Type B pancreatic cell (in vitro differentiated cells): ENCODE measurements at regions not wholly inside any gene's neighbourhood (a gene's known extent, or its start where the extent isn't known, plus 50 kb on each side); places are given as distances from the start of the nearest gene placed in this dataset.

Experiments used
- DNase-seq: peaks from one replicate; pipeline ENCODE4 v3.0.0; 2021; ENCODE audit warnings: mixed read lengths; ENCODE audit not compliant: unreplicated experiment; ENCODE audit errors: extremely low spot score
- H3K27ac Mint-ChIP-seq: 2 replicates; pipeline ENCODE4 v1.8.0; 2021; ENCODE audit warnings: mild to moderate bottlenecking, mixed read lengths
- H3K27me3 Mint-ChIP-seq: 2 replicates; pipeline ENCODE4 v1.8.0; 2021; ENCODE audit warnings: mixed read lengths
- H3K36me3 Mint-ChIP-seq: 2 replicates; pipeline ENCODE4 v1.8.0; 2021; ENCODE audit warnings: mixed read lengths
- H3K4me1 Mint-ChIP-seq: one replicate; pipeline ENCODE4 v1.8.0; 2021; ENCODE audit warnings: mixed read lengths; ENCODE audit not compliant: unreplicated experiment
- H3K4me3 Mint-ChIP-seq: 2 replicates; pipeline ENCODE4 v1.8.0; 2021; ENCODE audit warnings: mild to moderate bottlenecking, mixed read lengths
- H3K9me3 Mint-ChIP-seq: 2 replicates; pipeline ENCODE4 v1.8.0; 2021; ENCODE audit warnings: mixed read lengths
- CTCF ChIP-seq: fragments of 200-600 bp; sonication (generic); conservative IDR thresholded peaks from 2 replicates; pipeline ENCODE4 v1.5.0; 2021; ENCODE audit warnings: antibody characterized with exemption, mild to moderate bottlenecking

- Mint-ChIP-seq H3K9me3 (peaks cover 8% of the 10 kb centered on the region), H3K36me3 (no peaks in the 10 kb centered on the region), H3K27me3 (no peaks in the 10 kb centered on the region), H3K4me1 (no peaks in the 10 kb centered on the region), H3K27ac (no peak overlapping the region), H3K4me3 (no peak overlapping the region)
- TF ChIP-seq CTCF, result no peak
- no peak for DNase-seq
Observed at GRCh38 chr4:58617226-58617625, 1507.0 kb upstream of the IGFBP7 start.

DNA sequence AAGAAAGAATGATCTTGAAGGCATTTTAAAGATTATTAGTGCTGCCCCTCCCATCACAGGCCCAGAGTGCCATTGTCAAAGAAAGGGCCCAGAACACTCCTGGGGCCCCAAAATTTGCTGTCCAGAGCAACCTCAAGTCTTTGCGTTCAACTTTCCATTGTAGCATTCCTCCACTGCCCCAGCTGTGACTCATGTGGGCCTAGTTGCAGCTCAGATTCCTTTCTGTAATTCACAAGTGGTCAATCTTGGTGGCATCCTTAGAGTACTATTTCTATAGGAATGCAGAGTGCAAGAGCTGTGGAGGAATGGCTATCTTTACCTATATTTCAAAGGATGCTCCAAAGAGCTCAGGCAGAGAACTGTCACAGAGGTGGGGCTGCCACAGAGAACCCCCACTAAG is 1500.8 kb upstream of the IGFBP7 start:
- Mint-ChIP-seq H3K36me3 (no peaks in the 10 kb centered on the region), H3K27me3 (no peaks in the 10 kb centered on the region), H3K4me1 (no peaks in the 10 kb centered on the region), H3K9me3 (no peaks in the 10 kb centered on the region), H3K27ac (no peak overlapping the region), H3K4me3 (no peak overlapping the region)
- DNase-seq, result no peak
- TF ChIP-seq CTCF, result no peak

- no peak for DNase-seq
- TF ChIP-seq CTCF, result no peak
- Mint-ChIP-seq H3K27ac (no peak overlapping the region), H3K9me3 (no peaks in the 10 kb centered on the region), H3K4me3 (no peak overlapping the region), H3K36me3 (no peaks in the 10 kb centered on the region), H3K4me1 (peaks cover 9% of the 10 kb centered on the region), H3K27me3 (no peaks in the 10 kb centered on the region)
Observed at GRCh38 chr4:58606303-58606702, 1496.1 kb upstream of the IGFBP7 start.

DNA sequence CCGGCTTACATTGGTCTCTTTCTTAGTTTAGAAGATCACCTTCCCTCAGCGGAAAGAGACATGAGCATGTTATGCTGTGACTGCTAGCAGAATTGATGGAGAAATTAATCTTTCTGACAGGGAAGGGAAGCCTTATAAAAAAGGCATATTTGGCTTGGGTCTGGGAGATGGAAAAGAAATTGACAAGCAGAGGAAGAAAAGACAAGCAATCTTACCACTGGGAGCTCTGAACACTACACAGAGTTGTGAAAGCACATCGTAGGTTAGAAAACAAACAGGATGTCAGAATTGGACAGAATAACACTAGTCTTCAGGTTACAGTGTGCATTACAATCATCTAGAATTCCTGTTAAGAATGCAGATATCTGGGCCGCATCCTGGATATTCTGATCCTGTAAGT is 1493.8 kb upstream of the IGFBP7 start:
- Mint-ChIP-seq H3K9me3 (no peaks in the 10 kb centered on the region), H3K36me3 (no peaks in the 10 kb centered on the region), H3K4me3 (no peak overlapping the region), H3K27me3 (no peaks in the 10 kb centered on the region), H3K27ac (no peak overlapping the region), H3K4me1 (peaks cover 9% of the 10 kb centered on the region)
- TF ChIP-seq CTCF, result no peak
- no peak for DNase-seq

GRCh38 chr4:58602731-58603359 is 1492.7 kb upstream of the IGFBP7 start:
- Mint-ChIP-seq H3K27me3 (no peaks in the 10 kb centered on the region), H3K4me3 (no peak overlapping the region), H3K36me3 (no peaks in the 10 kb centered on the region), H3K27ac (no peak overlapping the region), H3K4me1 (peaks cover 9% of the 10 kb centered on the region), H3K9me3 (no peaks in the 10 kb centered on the region)
- no peak for DNase-seq
- TF ChIP-seq CTCF, result no peak

GRCh38 chr4:58602022-58602421 is 1491.8 kb upstream of the IGFBP7 start:
- Mint-ChIP-seq H3K9me3 (no peaks in the 10 kb centered on the region), H3K27ac (no peak overlapping the region), H3K36me3 (no peaks in the 10 kb centered on the region), H3K4me1 (peaks cover 9% of the 10 kb centered on the region), H3K4me3 (no peak overlapping the region), H3K27me3 (no peaks in the 10 kb centered on the region)
- DNase-seq, result no peak
- TF ChIP-seq CTCF, result no peak
